Mucosa of stomach (tissue), 1 donor: ENCODE measurements at regions not wholly inside any gene's neighbourhood (a gene's known extent, or its start where the extent isn't known, plus 50 kb on each side); places are given as distances from the start of the nearest gene placed in this dataset.

Source experiments
- H3K27me3 ChIP-seq: one replicate; pipeline ENCODE4 v1.7.0; 2013; ENCODE audit warnings: mild to moderate bottlenecking, low read length; ENCODE audit not compliant: control insufficient read depth, insufficient read depth
- H3K36me3 ChIP-seq: one replicate; pipeline ENCODE4 v1.7.0; 2013; ENCODE audit warnings: low read length; ENCODE audit not compliant: control insufficient read depth, insufficient read depth
- H3K4me1 ChIP-seq: one replicate; pipeline ENCODE4 v1.7.0; 2013; ENCODE audit warnings: mild to moderate bottlenecking, low read length; ENCODE audit not compliant: control insufficient read depth, insufficient read depth
- H3K4me3 ChIP-seq: one replicate; pipeline ENCODE4 v1.7.0; 2013; ENCODE audit warnings: low read length
- H3K9ac ChIP-seq: one replicate; pipeline ENCODE4 v1.7.0; 2013; ENCODE audit warnings: mild to moderate bottlenecking, low read length, moderate library complexity
- H3K9me3 ChIP-seq: one replicate; pipeline ENCODE4 v1.7.0; 2013; ENCODE audit warnings: mild to moderate bottlenecking, low read length, moderate library complexity; ENCODE audit not compliant: control insufficient read depth
- donor health status: Pancreatic carcinoma.

- no peaks in the 10 kb centered on the region for H3K4me1 ChIP-seq
- no peaks in the 10 kb centered on the region for H3K9me3 ChIP-seq
- H3K36me3 ChIP-seq = no peaks in the 10 kb centered on the region
- no peak overlapping the region for H3K4me3 ChIP-seq
- H3K27me3 ChIP-seq = no peaks in the 10 kb centered on the region
- H3K9ac ChIP-seq = no peak overlapping the region
Measured at GRCh38 chr4:152165146-152165545, 370.7 kb downstream of the FBXW7 start.

GRCh38 chr4:152164561-152164960 is 371.3 kb downstream of the FBXW7 start:
- Histone ChIP-seq H3K4me3 (no peak overlapping the region), H3K9me3 (no peaks in the 10 kb centered on the region), H3K9ac (no peak overlapping the region), H3K4me1 (no peaks in the 10 kb centered on the region), H3K27me3 (no peaks in the 10 kb centered on the region), H3K36me3 (no peaks in the 10 kb centered on the region)

GRCh38 chr4:152162331-152162697 is 373.6 kb downstream of the FBXW7 start:
- Histone ChIP-seq H3K4me1 (no peaks in the 10 kb centered on the region), H3K9me3 (no peaks in the 10 kb centered on the region), H3K27me3 (no peaks in the 10 kb centered on the region), H3K36me3 (no peaks in the 10 kb centered on the region), H3K4me3 (no peak overlapping the region), H3K9ac (no peak overlapping the region)

GRCh38 chr4:152161676-152162330 is 374.1 kb downstream of the FBXW7 start:
- no peaks in the 10 kb centered on the region for H3K27me3 ChIP-seq
- H3K36me3 ChIP-seq = no peaks in the 10 kb centered on the region
- H3K4me1 ChIP-seq = no peaks in the 10 kb centered on the region
- H3K9ac ChIP-seq = no peak overlapping the region
- H3K4me3 ChIP-seq = no peak overlapping the region
- no peaks in the 10 kb centered on the region for H3K9me3 ChIP-seq

GRCh38 chr4:152160225-152160800 is 375.6 kb downstream of the FBXW7 start:
- no peaks in the 10 kb centered on the region for H3K36me3 ChIP-seq
- no peak overlapping the region for H3K4me3 ChIP-seq
- no peaks in the 10 kb centered on the region for H3K27me3 ChIP-seq
- H3K9ac ChIP-seq = no peak overlapping the region
- no peaks in the 10 kb centered on the region for H3K4me1 ChIP-seq
- no peaks in the 10 kb centered on the region for H3K9me3 ChIP-seq

GRCh38 chr4:152159773-152160172 is 376.1 kb downstream of the FBXW7 start:
- no peaks in the 10 kb centered on the region for H3K9me3 ChIP-seq
- no peak overlapping the region for H3K9ac ChIP-seq
- no peak overlapping the region for H3K4me3 ChIP-seq
- H3K36me3 ChIP-seq = no peaks in the 10 kb centered on the region
- no peaks in the 10 kb centered on the region for H3K27me3 ChIP-seq
- no peaks in the 10 kb centered on the region for H3K4me1 ChIP-seq

- Histone ChIP-seq H3K9me3 (no peaks in the 10 kb centered on the region), H3K4me1 (no peaks in the 10 kb centered on the region), H3K36me3 (no peaks in the 10 kb centered on the region), H3K27me3 (no peaks in the 10 kb centered on the region), H3K4me3 (no peak overlapping the region), H3K9ac (no peak overlapping the region)
Measured at GRCh38 chr4:152158225-152158624, 377.7 kb downstream of the FBXW7 start.

GRCh38 chr4:152157629-152158028 is 378.3 kb downstream of the FBXW7 start:
- Histone ChIP-seq H3K4me3 (no peak overlapping the region), H3K36me3 (no peaks in the 10 kb centered on the region), H3K9me3 (no peaks in the 10 kb centered on the region), H3K4me1 (no peaks in the 10 kb centered on the region), H3K9ac (no peak overlapping the region), H3K27me3 (no peaks in the 10 kb centered on the region)

- H3K36me3 ChIP-seq = no peaks in the 10 kb centered on the region
- no peak overlapping the region for H3K9ac ChIP-seq
- H3K4me3 ChIP-seq = no peak overlapping the region
- H3K9me3 ChIP-seq = no peaks in the 10 kb centered on the region
- H3K27me3 ChIP-seq = no peaks in the 10 kb centered on the region
- no peaks in the 10 kb centered on the region for H3K4me1 ChIP-seq
Measured at GRCh38 chr4:152156442-152156841, 379.4 kb downstream of the FBXW7 start.

- H3K27me3 ChIP-seq = no peaks in the 10 kb centered on the region
- no peaks in the 10 kb centered on the region for H3K36me3 ChIP-seq
- H3K9ac ChIP-seq = no peak overlapping the region
- H3K9me3 ChIP-seq = no peaks in the 10 kb centered on the region
- H3K4me1 ChIP-seq = no peaks in the 10 kb centered on the region
- H3K4me3 ChIP-seq = no peak overlapping the region
Measured at GRCh38 chr4:152155070-152155469, 380.8 kb downstream of the FBXW7 start.

GRCh38 chr4:152154433-152154832 is 381.5 kb downstream of the FBXW7 start:
- Histone ChIP-seq H3K9ac (no peak overlapping the region), H3K9me3 (no peaks in the 10 kb centered on the region), H3K27me3 (no peaks in the 10 kb centered on the region), H3K4me3 (no peak overlapping the region), H3K36me3 (no peaks in the 10 kb centered on the region), H3K4me1 (no peaks in the 10 kb centered on the region)

- no peaks in the 10 kb centered on the region for H3K4me1 ChIP-seq
- H3K36me3 ChIP-seq = no peaks in the 10 kb centered on the region
- no peaks in the 10 kb centered on the region for H3K9me3 ChIP-seq
- no peaks in the 10 kb centered on the region for H3K27me3 ChIP-seq
- no peak overlapping the region for H3K9ac ChIP-seq
- no peak overlapping the region for H3K4me3 ChIP-seq
Measured at GRCh38 chr4:152153476-152154270, 382.2 kb downstream of the FBXW7 start.
